Upper lobe of left lung (tissue), 4 donors: ENCODE measurements at regions not wholly inside any gene's neighbourhood (a gene's known extent, or its start where the extent isn't known, plus 50 kb on each side); places are given as distances from the start of the nearest gene placed in this dataset.

Experiments used
- EP300 ChIP-seq, 4 donors: sonication (generic); formaldehyde crosslinking; IDR thresholded peaks; one replicate each; pipeline ENCODE4 v1.5.1; 2017; ENCODE audit warnings: antibody characterized with exemption in 4 of 4, control low read depth in 2 of 4
- POLR2A ChIP-seq, 4 donors: fragments of 450-650 bp; IDR thresholded peaks; one replicate each; pipeline ENCODE4 v1.5.1; 2016 to 2017; ENCODE audit warnings: antibody characterized with exemption in 4 of 4, mild to moderate bottlenecking in 2 of 4
- POLR2AphosphoS5 ChIP-seq, 2 donors: sonication (generic); formaldehyde crosslinking; IDR thresholded peaks; one replicate each; pipeline ENCODE4 v1.5.1; 2017; ENCODE audit warnings: antibody characterized with exemption in 2 of 2
- TF ChIP-seq, protein P1 (sequence below), 6 experiments: fragments of 450-650 bp in 4 of 6; fragments of 200-600 bp in 2 of 6; sonication (generic) in 2 of 6; IDR thresholded peaks; one replicate each; pipeline ENCODE4 v1.5.1; 2016 to 2019; ENCODE audit warnings: antibody characterized with exemption in 6 of 6

GRCh38 chr13:73466561-73466960, 407.8 kb downstream of the KLF5 start:
- TF ChIP-seq EP300 (IDR thresholded peaks at IDR 0.05) (no peak), POLR2AphosphoS5 (IDR thresholded peaks at IDR 0.05) (no peak), POLR2A (IDR thresholded peaks at IDR 0.05) (no peak)
- TF ChIP-seq, protein P1, sequence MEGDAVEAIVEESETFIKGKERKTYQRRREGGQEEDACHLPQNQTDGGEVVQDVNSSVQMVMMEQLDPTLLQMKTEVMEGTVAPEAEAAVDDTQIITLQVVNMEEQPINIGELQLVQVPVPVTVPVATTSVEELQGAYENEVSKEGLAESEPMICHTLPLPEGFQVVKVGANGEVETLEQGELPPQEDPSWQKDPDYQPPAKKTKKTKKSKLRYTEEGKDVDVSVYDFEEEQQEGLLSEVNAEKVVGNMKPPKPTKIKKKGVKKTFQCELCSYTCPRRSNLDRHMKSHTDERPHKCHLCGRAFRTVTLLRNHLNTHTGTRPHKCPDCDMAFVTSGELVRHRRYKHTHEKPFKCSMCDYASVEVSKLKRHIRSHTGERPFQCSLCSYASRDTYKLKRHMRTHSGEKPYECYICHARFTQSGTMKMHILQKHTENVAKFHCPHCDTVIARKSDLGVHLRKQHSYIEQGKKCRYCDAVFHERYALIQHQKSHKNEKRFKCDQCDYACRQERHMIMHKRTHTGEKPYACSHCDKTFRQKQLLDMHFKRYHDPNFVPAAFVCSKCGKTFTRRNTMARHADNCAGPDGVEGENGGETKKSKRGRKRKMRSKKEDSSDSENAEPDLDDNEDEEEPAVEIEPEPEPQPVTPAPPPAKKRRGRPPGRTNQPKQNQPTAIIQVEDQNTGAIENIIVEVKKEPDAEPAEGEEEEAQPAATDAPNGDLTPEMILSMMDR (IDR thresholded peaks at IDR 0.05): no peak
